ENCODE measurements at regions not wholly inside any gene's neighbourhood (a gene's known extent, or its start where the extent isn't known, plus 50 kb on each side); places are given as distances from the start of the nearest gene placed in this dataset.

DNA sequence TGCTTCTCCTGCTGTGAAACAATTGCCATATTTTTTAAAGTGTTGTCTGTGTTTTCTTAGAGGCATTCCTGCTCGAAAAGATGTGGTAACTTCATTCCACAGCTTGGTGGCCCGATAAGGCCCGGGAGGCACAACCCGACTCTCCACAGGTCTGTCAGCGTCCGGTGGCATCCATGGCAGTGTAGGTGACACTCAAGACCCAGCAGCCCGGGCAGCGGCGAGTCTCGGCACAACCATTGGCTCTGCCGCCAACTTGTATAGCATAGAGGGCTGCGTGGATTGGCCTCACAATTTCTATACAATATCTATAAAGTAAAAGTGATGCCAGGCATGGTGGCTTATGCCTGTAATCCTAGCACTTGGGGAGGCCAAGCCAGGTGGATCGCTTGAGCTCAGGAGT is 262.3 kb upstream of the CHRNA7 start:
- Mint-ChIP-seq H3K4me1 (no peaks in the 10 kb centered on the region), H3K27me3 (peaks cover 27% of the 10 kb centered on the region), H3K4me3 (no peak overlapping the region), H3K27ac (no peak overlapping the region), H3K36me3 (ENCODE audit: low read depth) (no peaks in the 10 kb centered on the region)
- DNase-seq = no peak
- H3K9me3 ChIP-seq (ENCODE audit: control insufficient read depth, low read length, poor library complexity, severe bottlenecking) = peaks cover 3% of the 10 kb centered on the region
- no peak for ATAC-seq

DNA sequence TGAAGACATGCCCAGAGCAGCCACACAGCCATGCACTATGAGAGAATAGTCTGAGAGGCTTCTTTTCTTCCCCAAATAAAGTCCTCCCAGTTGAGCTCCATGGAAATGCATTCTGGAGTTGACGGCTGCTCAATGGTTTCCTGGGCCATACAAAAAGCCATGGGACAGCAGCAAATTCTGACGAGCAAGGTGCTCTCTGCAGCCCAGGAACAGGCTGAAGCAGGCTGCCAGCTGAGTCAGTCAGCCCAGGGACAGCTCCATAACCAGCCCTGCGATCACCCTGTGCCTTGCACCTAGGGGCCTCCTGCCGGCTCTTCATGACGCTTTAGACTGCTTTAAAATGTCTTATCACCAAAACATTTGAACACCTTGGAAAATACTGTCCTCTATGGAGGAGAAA is 256.3 kb upstream of the CHRNA7 start:
- Mint-ChIP-seq H3K27ac (no peak overlapping the region), H3K36me3 (ENCODE audit: low read depth) (peaks cover 2% of the 10 kb centered on the region), H3K27me3 (peaks cover 29% of the 10 kb centered on the region), H3K4me3 (no peak overlapping the region), H3K4me1 (peaks cover 4% of the 10 kb centered on the region)
- no peak for DNase-seq
- peaks cover 3% of the 10 kb centered on the region for H3K9me3 ChIP-seq (ENCODE audit: control insufficient read depth, low read length, poor library complexity, severe bottlenecking)
- no peak for ATAC-seq

DNA sequence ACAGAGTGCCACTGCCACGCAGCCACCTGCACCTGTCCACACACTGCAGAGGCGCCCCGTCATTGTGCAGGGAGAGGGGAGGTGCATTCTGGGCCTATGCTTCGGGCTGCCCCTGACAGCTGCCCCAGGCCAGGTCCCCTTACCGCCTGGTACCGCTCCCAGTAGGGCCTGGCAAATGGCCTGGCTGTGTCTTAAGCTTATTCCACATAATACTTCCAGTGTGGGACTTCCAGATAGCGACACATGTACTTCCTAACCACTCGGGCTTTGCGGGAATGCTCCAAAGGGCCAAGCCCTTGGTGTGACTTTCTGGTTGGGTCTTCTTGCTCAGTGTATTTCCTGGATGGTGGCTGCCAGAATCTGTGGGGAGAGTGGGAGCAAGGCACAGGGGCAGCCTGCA is 254.3 kb upstream of the CHRNA7 start:
- ATAC-seq = no peak
- DNase-seq = no peak
- peaks cover 40% of the 10 kb centered on the region for H3K27me3 Mint-ChIP-seq
- H3K4me1 Mint-ChIP-seq = peaks cover 4% of the 10 kb centered on the region
- H3K27ac Mint-ChIP-seq = no peak overlapping the region
- no peak overlapping the region for H3K4me3 Mint-ChIP-seq
- H3K9me3 ChIP-seq (ENCODE audit: control insufficient read depth, low read length, poor library complexity, severe bottlenecking) = peaks cover 3% of the 10 kb centered on the region
- peaks cover 2% of the 10 kb centered on the region for H3K36me3 Mint-ChIP-seq (ENCODE audit: low read depth)

DNA sequence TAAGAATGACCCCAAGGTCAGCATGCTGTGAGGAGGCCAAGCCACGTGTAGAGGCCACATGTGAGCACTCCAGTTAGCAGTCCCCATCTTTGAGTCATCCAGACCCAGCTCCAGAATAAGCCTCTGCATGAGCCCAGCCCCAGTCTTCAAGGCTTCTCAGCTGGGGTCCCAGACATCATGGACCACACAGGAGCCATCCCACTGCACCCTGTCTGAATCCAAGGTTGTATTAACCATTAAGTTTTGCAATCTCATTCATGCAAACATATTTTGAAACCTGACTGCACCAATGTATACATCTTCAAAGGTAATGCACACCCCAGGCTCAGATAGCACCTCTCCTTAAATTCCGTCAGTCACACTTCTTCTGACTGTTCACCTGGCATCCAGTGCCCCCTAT is 249.1 kb upstream of the CHRNA7 start:
- ATAC-seq (no peak), DNase-seq (no peak)
- Mint-ChIP-seq H3K27ac (no peak overlapping the region), H3K36me3 (ENCODE audit: low read depth) (peaks cover 2% of the 10 kb centered on the region), H3K27me3 (peaks cover 59% of the 10 kb centered on the region), H3K4me3 (no peak overlapping the region), H3K4me1 (peaks cover 8% of the 10 kb centered on the region)
- peaks cover 2% of the 10 kb centered on the region for H3K9me3 ChIP-seq (ENCODE audit: control insufficient read depth, low read length, poor library complexity, severe bottlenecking)

DNA sequence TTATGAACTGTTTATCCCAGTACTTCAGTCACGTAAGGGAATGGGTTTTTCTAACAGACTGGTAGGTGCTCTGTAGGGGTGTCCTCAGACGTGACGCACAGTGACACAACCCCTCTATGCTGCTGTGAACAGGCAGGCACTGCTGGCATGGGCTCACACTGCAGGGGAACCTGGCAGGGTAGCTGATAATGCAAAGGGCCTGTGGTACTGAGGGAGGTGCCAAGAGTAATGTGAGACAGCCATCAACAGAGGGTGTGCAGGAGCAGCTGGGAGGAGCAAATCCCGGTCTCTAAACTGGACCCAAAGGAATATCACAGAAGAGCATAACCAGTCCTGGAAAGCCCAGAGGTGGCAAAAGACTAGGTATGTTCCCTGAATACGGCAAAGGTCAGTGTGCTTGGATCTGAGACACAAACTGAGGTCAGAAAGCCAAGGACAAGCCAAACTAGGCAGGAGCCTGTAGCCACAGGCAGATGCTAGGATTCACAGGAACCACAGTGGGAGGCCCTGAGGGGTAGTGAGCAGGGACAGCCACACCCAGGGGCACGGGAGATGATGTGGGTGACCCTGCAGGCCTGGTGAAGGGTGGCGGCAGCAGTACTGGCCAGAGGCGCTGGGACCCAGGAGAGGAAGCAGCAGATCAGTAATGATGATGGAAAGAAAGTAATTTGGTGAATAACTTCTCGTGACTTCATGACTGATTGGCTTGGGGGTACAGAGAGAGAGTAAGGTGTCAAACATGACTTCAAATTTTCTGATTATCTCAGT is 248.1 kb upstream of the CHRNA7 start:
- Mint-ChIP-seq H3K27ac (no peak overlapping the region), H3K4me3 (no peak overlapping the region), H3K27me3 (peaks cover 57% of the 10 kb centered on the region), H3K36me3 (ENCODE audit: low read depth) (peaks cover 2% of the 10 kb centered on the region), H3K4me1 (peaks cover 8% of the 10 kb centered on the region)
- DNase-seq (no peak), ATAC-seq (no peak)
- H3K9me3 ChIP-seq (ENCODE audit: control insufficient read depth, low read length, poor library complexity, severe bottlenecking) = peaks cover 2% of the 10 kb centered on the region

DNA sequence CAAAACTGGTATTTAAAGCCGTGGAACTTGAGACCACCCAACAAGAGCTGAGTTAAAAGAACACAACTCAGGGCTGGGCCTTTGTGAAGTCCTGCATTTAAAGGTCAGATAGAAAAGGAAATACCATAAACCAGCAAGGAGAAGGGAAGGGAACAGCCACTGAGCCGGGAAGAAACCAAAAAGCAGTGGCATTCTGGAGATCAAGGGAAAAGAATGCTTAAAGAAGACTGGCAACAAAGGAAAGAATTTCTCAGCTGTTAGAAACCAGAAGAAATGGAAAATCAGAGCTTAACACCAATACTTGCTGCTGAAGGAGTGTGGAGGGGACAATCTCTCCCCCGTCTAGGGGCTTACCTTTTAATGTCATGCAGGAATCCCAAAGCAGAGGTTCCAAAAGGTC is 247.4 kb upstream of the CHRNA7 start:
- H3K9me3 ChIP-seq (ENCODE audit: control insufficient read depth, low read length, poor library complexity, severe bottlenecking) = peaks cover 2% of the 10 kb centered on the region
- ATAC-seq (no peak), DNase-seq (no peak)
- peaks cover 8% of the 10 kb centered on the region for H3K4me1 Mint-ChIP-seq
- peaks cover 50% of the 10 kb centered on the region for H3K27me3 Mint-ChIP-seq
- H3K36me3 Mint-ChIP-seq (ENCODE audit: low read depth) = no peaks in the 10 kb centered on the region
- H3K27ac Mint-ChIP-seq = no peak overlapping the region
- no peak overlapping the region for H3K4me3 Mint-ChIP-seq

DNA sequence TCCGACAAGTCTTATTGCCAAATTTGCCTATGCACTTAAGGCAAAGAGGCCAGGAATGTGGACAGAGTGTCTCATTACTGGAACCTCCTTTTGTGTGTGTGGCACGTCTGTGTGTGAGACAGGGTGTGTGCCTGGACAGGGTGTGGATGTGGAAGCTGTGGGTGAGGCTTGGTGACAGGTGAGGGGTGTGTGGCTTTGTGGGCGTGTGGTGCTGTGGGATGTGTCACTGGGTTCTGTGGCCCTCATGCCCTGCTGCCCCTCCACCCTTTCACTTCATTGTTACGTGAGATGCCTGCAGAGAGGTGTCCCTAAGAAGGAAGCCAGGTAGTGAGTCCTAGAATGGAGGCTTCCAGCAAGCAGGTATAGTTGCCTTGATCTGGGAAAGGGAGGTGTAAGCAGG is 244.0 kb upstream of the CHRNA7 start:
- H3K36me3 Mint-ChIP-seq (ENCODE audit: low read depth) = no peaks in the 10 kb centered on the region
- ATAC-seq (no peak), DNase-seq (no peak)
- no peak overlapping the region for H3K27ac Mint-ChIP-seq
- H3K4me3 Mint-ChIP-seq = no peak overlapping the region
- peaks cover 28% of the 10 kb centered on the region for H3K27me3 Mint-ChIP-seq
- H3K9me3 ChIP-seq (ENCODE audit: control insufficient read depth, low read length, poor library complexity, severe bottlenecking) = peaks cover under 1% of the 10 kb centered on the region
- H3K4me1 Mint-ChIP-seq = peaks cover 5% of the 10 kb centered on the region

DNA sequence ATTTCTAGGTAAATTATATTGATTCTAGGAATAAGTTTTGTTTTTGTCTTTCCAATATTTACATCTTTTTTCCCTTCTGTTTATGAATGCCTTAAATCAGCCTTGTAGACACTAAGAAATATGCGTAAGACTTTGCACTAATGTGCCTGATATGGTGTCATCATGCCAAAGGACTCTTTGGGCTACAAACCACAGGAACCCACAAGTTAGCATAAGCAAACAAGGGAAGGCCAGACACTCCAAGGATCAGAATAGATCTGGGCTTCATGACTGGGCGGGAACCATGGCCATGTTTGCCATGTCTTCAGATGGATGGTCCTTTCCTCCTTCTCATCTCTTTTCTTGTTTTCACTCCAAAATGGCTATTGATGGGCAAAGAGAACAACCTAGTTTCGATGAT is 242.2 kb upstream of the CHRNA7 start:
- no peak for ATAC-seq
- peaks cover 22% of the 10 kb centered on the region for H3K27me3 Mint-ChIP-seq

DNA sequence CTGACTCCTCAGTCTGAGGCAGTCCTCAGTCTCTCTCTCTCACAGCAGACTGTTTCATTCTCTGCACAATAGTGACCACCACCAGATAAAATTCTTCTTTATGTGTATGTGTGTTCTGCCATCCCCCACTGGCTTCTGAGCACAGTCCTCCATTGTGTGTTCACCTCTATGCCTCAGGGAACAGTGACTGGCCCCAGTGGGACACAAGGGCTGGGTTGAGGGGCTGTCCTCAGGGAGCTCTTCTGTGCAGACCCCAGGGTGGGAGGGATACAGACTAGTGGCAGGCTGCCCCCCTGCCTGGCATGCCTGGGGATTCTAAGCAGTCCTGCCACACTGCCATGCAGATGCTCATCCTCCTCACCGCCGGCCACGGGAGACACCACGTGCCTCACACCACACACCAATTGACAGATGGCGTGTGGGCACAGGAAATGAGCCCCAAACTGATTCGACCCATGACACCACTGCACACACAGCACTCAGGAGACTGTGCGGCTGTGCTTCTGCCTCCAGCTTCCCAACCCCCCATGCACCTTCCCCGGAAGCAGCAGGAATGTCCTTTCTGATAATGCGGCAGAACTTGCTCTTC is 237.6 kb upstream of the CHRNA7 start:
- Mint-ChIP-seq H3K36me3 (ENCODE audit: low read depth) (peaks cover 3% of the 10 kb centered on the region), H3K27ac (no peak overlapping the region), H3K4me3 (no peak overlapping the region), H3K27me3 (peaks cover 29% of the 10 kb centered on the region), H3K4me1 (peaks cover 3% of the 10 kb centered on the region)
- no peaks in the 10 kb centered on the region for H3K9me3 ChIP-seq (ENCODE audit: control insufficient read depth, low read length, poor library complexity, severe bottlenecking)
- DNase-seq (no peak), ATAC-seq (no peak)

More for the DNA sequence above, 242.2 kb upstream of the CHRNA7 start:
- Mint-ChIP-seq H3K36me3 (ENCODE audit: low read depth) (no peaks in the 10 kb centered on the region), H3K4me3 (no peak overlapping the region), H3K4me1 (no peaks in the 10 kb centered on the region), H3K27ac (no peak overlapping the region)
- no peak for DNase-seq
- H3K9me3 ChIP-seq (ENCODE audit: control insufficient read depth, low read length, poor library complexity, severe bottlenecking) = no peaks in the 10 kb centered on the region

DNA sequence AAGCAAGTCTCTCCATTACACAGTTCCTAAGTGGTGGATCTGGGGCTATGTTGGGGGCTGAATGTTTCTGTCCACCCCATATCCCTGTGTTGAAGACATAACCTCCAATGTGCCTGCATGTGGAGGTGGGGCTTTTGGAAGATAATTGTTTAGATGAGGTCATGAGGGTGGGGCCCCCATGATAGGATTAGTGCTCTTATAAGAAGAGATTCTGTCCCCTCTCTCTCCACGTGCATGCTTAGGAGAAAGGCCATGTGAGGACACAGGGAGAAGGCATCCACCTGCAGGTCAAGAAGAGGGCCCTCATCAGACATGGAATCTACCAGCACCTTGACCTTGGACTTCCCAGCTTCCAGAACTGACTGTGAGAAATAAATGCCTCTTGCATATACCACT is 231.0 kb upstream of the CHRNA7 start:
- no peak for ATAC-seq
- no peaks in the 10 kb centered on the region for H3K9me3 ChIP-seq (ENCODE audit: control insufficient read depth, low read length, poor library complexity, severe bottlenecking)
- Mint-ChIP-seq H3K36me3 (ENCODE audit: low read depth) (no peaks in the 10 kb centered on the region), H3K4me3 (no peak overlapping the region), H3K27ac (no peak overlapping the region), H3K4me1 (no peaks in the 10 kb centered on the region), H3K27me3 (peaks cover 37% of the 10 kb centered on the region)
- no peak for DNase-seq

DNA sequence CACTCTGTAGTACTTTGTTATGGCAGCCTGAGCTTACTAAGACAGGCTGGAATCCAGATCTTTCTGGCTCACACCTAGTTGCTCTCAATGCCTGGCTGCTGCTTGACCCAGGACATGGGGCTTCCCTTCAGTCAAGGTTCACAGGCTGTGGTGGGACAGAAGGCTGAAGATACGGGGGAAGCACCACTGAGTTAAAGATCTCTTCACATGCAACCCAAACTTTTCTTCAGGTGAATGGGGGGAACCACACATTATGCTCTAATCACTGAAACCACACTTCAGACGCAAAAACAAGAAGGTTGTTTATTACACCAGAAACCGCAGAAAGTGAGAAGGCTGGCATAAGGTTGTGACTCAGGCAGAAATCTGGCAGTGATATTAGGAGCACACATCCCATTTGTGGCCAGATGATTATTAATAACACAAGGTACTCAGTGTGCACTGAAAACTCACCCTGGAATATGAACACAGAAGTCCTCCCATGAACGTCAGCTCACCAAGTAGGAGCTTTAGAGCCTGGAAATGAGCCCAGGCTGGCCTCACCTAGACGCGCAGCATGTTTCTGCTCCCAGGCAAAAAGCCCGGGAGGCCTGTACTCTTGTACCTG is 230.5 kb upstream of the CHRNA7 start:
- DNase-seq (no peak), ATAC-seq (no peak)
- Mint-ChIP-seq H3K27ac (no peak overlapping the region), H3K27me3 (peaks cover 37% of the 10 kb centered on the region), H3K4me1 (no peaks in the 10 kb centered on the region), H3K4me3 (no peak overlapping the region), H3K36me3 (ENCODE audit: low read depth) (no peaks in the 10 kb centered on the region)
- H3K9me3 ChIP-seq (ENCODE audit: control insufficient read depth, low read length, poor library complexity, severe bottlenecking) = no peaks in the 10 kb centered on the region

DNA sequence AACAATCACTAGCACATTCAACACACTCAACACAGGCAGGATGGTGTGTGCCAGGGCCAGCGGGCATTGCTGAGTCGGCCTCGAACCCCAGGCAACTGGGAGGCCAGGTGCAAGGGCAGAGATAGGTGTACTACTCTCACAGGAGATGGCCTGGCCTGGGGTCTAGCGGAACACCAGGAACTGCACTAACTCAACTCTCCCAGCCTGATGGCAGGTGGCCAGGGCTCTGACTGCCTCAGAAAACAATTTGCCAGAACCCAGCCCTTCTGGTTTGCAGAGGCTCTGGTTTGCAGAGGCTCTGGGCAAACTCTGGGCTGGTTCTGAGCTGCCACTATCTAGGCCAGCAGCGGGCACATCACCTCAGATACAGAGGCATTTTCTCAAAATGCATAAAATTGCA is 229.2 kb upstream of the CHRNA7 start:
- no peaks in the 10 kb centered on the region for H3K36me3 Mint-ChIP-seq (ENCODE audit: low read depth)
- H3K4me1 Mint-ChIP-seq = no peaks in the 10 kb centered on the region
- H3K4me3 Mint-ChIP-seq = no peak overlapping the region
- peaks cover 34% of the 10 kb centered on the region for H3K27me3 Mint-ChIP-seq
- no peak overlapping the region for H3K27ac Mint-ChIP-seq
- H3K9me3 ChIP-seq (ENCODE audit: control insufficient read depth, low read length, poor library complexity, severe bottlenecking) = no peaks in the 10 kb centered on the region
- ATAC-seq (no peak), DNase-seq (no peak)

DNA sequence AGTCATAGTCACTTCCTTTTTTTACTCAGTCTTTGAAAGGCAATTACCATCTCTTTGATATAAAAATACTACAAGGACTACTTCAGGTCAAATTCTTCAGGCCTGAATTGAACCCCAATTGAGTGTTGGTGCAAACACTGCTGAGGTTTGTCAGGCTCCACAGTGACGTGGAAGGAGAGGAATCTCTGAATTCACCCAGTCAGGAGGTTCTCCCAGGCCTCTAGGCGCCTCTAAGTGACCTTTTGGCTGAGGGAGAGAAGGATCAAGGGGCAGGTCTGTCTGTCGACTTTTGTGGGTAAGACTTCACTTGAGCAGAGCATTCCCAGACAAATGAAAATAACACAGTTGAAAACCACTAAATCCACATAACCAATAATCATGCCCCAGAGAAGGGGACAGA is 227.6 kb upstream of the CHRNA7 start:
- H3K9me3 ChIP-seq (ENCODE audit: control insufficient read depth, low read length, poor library complexity, severe bottlenecking) = no peaks in the 10 kb centered on the region
- ATAC-seq (no peak), DNase-seq (no peak)
- no peak overlapping the region for H3K27ac Mint-ChIP-seq
- no peak overlapping the region for H3K4me3 Mint-ChIP-seq
- no peaks in the 10 kb centered on the region for H3K36me3 Mint-ChIP-seq (ENCODE audit: low read depth)
- H3K27me3 Mint-ChIP-seq = peaks cover 39% of the 10 kb centered on the region
- H3K4me1 Mint-ChIP-seq = no peaks in the 10 kb centered on the region

Measured in T-helper 17 cell (primary cell).